HEK293 (cell line): ENCODE measurements at regions not wholly inside any gene's neighbourhood (a gene's known extent, or its start where the extent isn't known, plus 50 kb on each side); places are given as distances from the start of the nearest gene placed in this dataset.

Source experiments
- CTCF ChIA-PET: fragments of 350-600 bp; formaldehyde crosslinking; extraction: SDS; loops from one replicate; lab custom pipeline; 2021; ENCODE audit warnings: antibody characterized with exemption; lab: Yijun Ruan, JAX
- POLR2A ChIA-PET: fragments of 300-600 bp; formaldehyde crosslinking; extraction: SDS; loops from one replicate; lab custom pipeline; 2020; ENCODE audit warnings: antibody characterized with exemption, inconsistent platforms; lab: Yijun Ruan, JAX
- H3K27ac ChIP-seq: fragments of 200-500 bp; sonication (Bioruptor generic); 2 replicates; pipeline ENCODE4 v1.5.1; 2014; ENCODE audit warnings: low read depth, low read length, control low read depth, inconsistent platforms; ENCODE audit errors: extremely low read depth
- H3K36me3 ChIP-seq, 2 experiments: fragments of 200-500 bp in 1 of 2; sonication (Bioruptor generic) in 1 of 2; 1 replicate in 1 of 2; 2 replicates in 1 of 2; pipeline ENCODE4 v1.5.1; 2014 to 2017; ENCODE audit warnings: inconsistent platforms in 2 of 2, low read length in 2 of 2; ENCODE audit not compliant: control insufficient read depth in 2 of 2, insufficient read depth in 1 of 2
- H3K4me1 ChIP-seq: fragments of 200-500 bp; sonication (Bioruptor generic); 2 replicates; pipeline ENCODE4 v1.5.1; 2014; ENCODE audit warnings: mild to moderate bottlenecking, low read length, inconsistent platforms; ENCODE audit not compliant: control insufficient read depth, insufficient read depth
- H3K4me3 ChIP-seq: 2 replicates; pipeline ENCODE4 v1.5.1; 2011; ENCODE audit warnings: low read depth, mild to moderate bottlenecking, control low read depth, low read length, moderate library complexity
- H3K9me3 ChIP-seq: fragments of 200-500 bp; sonication (Bioruptor generic); 2 replicates; pipeline ENCODE4 v1.5.1; 2014; ENCODE audit warnings: low read depth, low read length, inconsistent platforms; ENCODE audit not compliant: control insufficient read depth, insufficient read depth
- BCL11B ChIP-seq: fragments of 450-650 bp; formaldehyde crosslinking; IDR thresholded peaks from 2 replicates; pipeline ENCODE4 v1.5.1; 2016; ENCODE audit warnings: low read depth, missing biosample characterization, missing genetic modification characterization
- GLI2 ChIP-seq: fragments of 450-650 bp; formaldehyde crosslinking; IDR thresholded peaks from 2 replicates; pipeline ENCODE4; 2017; ENCODE audit warnings: missing biosample characterization, missing genetic modification characterization, low read depth, borderline replicate concordance
- GLIS1 ChIP-seq: fragments of 450-650 bp; formaldehyde crosslinking; IDR thresholded peaks from 2 replicates; pipeline ENCODE4 v1.5.1; 2016; ENCODE audit warnings: missing biosample characterization, missing genetic modification characterization
- HOXD13 ChIP-seq: sonication (generic); formaldehyde crosslinking; IDR thresholded peaks from 2 replicates; pipeline ENCODE4 v1.8.0; 2022; ENCODE audit warnings: missing genetic modification reagents, borderline replicate concordance
- PRDM4 ChIP-seq: fragments of 450-650 bp; formaldehyde crosslinking; IDR thresholded peaks from 2 replicates; pipeline ENCODE4 v1.5.1; 2017; ENCODE audit warnings: missing biosample characterization, missing genetic modification characterization
- REPIN1 ChIP-seq: fragments of 450-650 bp; formaldehyde crosslinking; IDR thresholded peaks from 2 replicates; pipeline ENCODE4 v1.5.1; 2017; ENCODE audit warnings: missing biosample characterization, missing genetic modification characterization, low read depth
- SP3 ChIP-seq: fragments of 450-650 bp; formaldehyde crosslinking; IDR thresholded peaks from 2 replicates; pipeline ENCODE4 v1.5.1; 2016; ENCODE audit warnings: missing biosample characterization, missing genetic modification characterization
- SP7 ChIP-seq: fragments of 450-650 bp; formaldehyde crosslinking; IDR thresholded peaks from 2 replicates; pipeline ENCODE4 v1.5.1; 2016; ENCODE audit warnings: missing biosample characterization, missing genetic modification characterization
- YY1 ChIP-seq: fragments of 450-650 bp; formaldehyde crosslinking; IDR thresholded peaks from 2 replicates; pipeline ENCODE4 v1.5.1; 2018; ENCODE audit warnings: missing biosample characterization, missing genetic modification characterization
- ZBTB20 ChIP-seq: fragments of 450-650 bp; formaldehyde crosslinking; IDR thresholded peaks from 2 replicates; pipeline ENCODE4 v1.5.1; 2016; ENCODE audit warnings: missing biosample characterization, missing genetic modification characterization
- ZBTB6 ChIP-seq: fragments of 450-650 bp; formaldehyde crosslinking; IDR thresholded peaks from 2 replicates; pipeline ENCODE4 v1.5.1; 2017; ENCODE audit warnings: missing biosample characterization, missing genetic modification characterization
- ZEB2 ChIP-seq: fragments of 450-650 bp; formaldehyde crosslinking; IDR thresholded peaks from 2 replicates; pipeline ENCODE4 v1.5.1; 2016; ENCODE audit warnings: missing biosample characterization, missing genetic modification characterization
- ZNF10 ChIP-seq: fragments of 450-650 bp; formaldehyde crosslinking; IDR thresholded peaks from 2 replicates; pipeline ENCODE4 v1.5.1; 2017; ENCODE audit warnings: missing biosample characterization, missing genetic modification characterization
- ZNF112 ChIP-seq: fragments of 450-650 bp; formaldehyde crosslinking; IDR thresholded peaks from 2 replicates; pipeline ENCODE4 v1.5.0; 2017; ENCODE audit warnings: missing biosample characterization, missing genetic modification characterization
- ZNF16 ChIP-seq: fragments of 450-650 bp; formaldehyde crosslinking; IDR thresholded peaks from 2 replicates; pipeline ENCODE4 v1.5.1; 2016; ENCODE audit warnings: low read depth, missing biosample characterization, missing genetic modification characterization
- ZNF174 ChIP-seq: fragments of 450-650 bp; formaldehyde crosslinking; IDR thresholded peaks from 2 replicates; pipeline ENCODE4 v1.5.0; 2017; ENCODE audit warnings: missing biosample characterization, mild to moderate bottlenecking, missing genetic modification characterization
- ZNF19 ChIP-seq: fragments of 450-650 bp; formaldehyde crosslinking; IDR thresholded peaks from 2 replicates; pipeline ENCODE4; 2016; ENCODE audit warnings: missing biosample characterization, missing genetic modification characterization, low read depth
- ZNF2 ChIP-seq: fragments of 450-650 bp; formaldehyde crosslinking; IDR thresholded peaks from 2 replicates; pipeline ENCODE4 v1.5.1; 2016; ENCODE audit warnings: missing biosample characterization, missing genetic modification characterization
- ZNF214 ChIP-seq: fragments of 450-650 bp; formaldehyde crosslinking; IDR thresholded peaks from 2 replicates; pipeline ENCODE4 v1.5.1; 2017; ENCODE audit warnings: missing biosample characterization, mild to moderate bottlenecking, missing genetic modification characterization, borderline replicate concordance
- ZNF23 ChIP-seq: fragments of 450-650 bp; formaldehyde crosslinking; IDR thresholded peaks from 2 replicates; pipeline ENCODE4 v1.5.1; 2016; ENCODE audit warnings: missing biosample characterization, missing genetic modification characterization, borderline replicate concordance
- ZNF302 ChIP-seq: fragments of 450-650 bp; formaldehyde crosslinking; IDR thresholded peaks from 2 replicates; pipeline ENCODE4 v1.5.1; 2016; ENCODE audit warnings: missing biosample characterization, missing genetic modification characterization, low read depth
- ZNF354C ChIP-seq: fragments of 450-650 bp; formaldehyde crosslinking; IDR thresholded peaks from 2 replicates; pipeline ENCODE4 v1.5.1; 2016; ENCODE audit warnings: missing biosample characterization, missing genetic modification characterization, low read depth, borderline replicate concordance
- ZNF426 ChIP-seq: fragments of 450-650 bp; formaldehyde crosslinking; IDR thresholded peaks from 2 replicates; pipeline ENCODE4 v1.5.1; 2017; ENCODE audit warnings: missing biosample characterization, missing genetic modification characterization, mild to moderate bottlenecking, inconsistent platforms, moderate library complexity
- ZNF600 ChIP-seq: fragments of 450-650 bp; formaldehyde crosslinking; IDR thresholded peaks from 2 replicates; pipeline ENCODE4 v1.5.1; 2016; ENCODE audit warnings: missing biosample characterization, missing genetic modification characterization
- ZNF621 ChIP-seq: fragments of 450-650 bp; formaldehyde crosslinking; IDR thresholded peaks from 2 replicates; pipeline ENCODE4 v1.5.1; 2017; ENCODE audit warnings: missing biosample characterization, missing genetic modification characterization
- ZNF645 ChIP-seq: fragments of 450-650 bp; formaldehyde crosslinking; IDR thresholded peaks from 2 replicates; pipeline ENCODE4; 2016; ENCODE audit warnings: missing biosample characterization, missing genetic modification characterization
- ZNF658 ChIP-seq: fragments of 450-650 bp; formaldehyde crosslinking; IDR thresholded peaks from 2 replicates; pipeline ENCODE4; 2016; ENCODE audit warnings: missing biosample characterization, missing genetic modification characterization
- ZNF76 ChIP-seq: fragments of 450-650 bp; formaldehyde crosslinking; IDR thresholded peaks from 2 replicates; pipeline ENCODE4; 2016; ENCODE audit warnings: low read depth, missing biosample characterization, missing genetic modification characterization, borderline replicate concordance
- ZNF776 ChIP-seq: fragments of 450-650 bp; formaldehyde crosslinking; IDR thresholded peaks from 2 replicates; pipeline ENCODE4 v1.5.0; 2017; ENCODE audit warnings: missing biosample characterization, missing genetic modification characterization, borderline replicate concordance
- ZNF792 ChIP-seq: fragments of 450-650 bp; formaldehyde crosslinking; IDR thresholded peaks from 2 replicates; pipeline ENCODE4 v1.5.1; 2016; ENCODE audit warnings: missing biosample characterization, missing genetic modification characterization
- ZSCAN5A ChIP-seq: fragments of 450-650 bp; formaldehyde crosslinking; IDR thresholded peaks from 2 replicates; pipeline ENCODE4 v1.5.1; 2016; ENCODE audit warnings: missing biosample characterization, missing genetic modification characterization

- no peak for TF ChIP-seq ZNF2
- no peak for TF ChIP-seq ZBTB20 (tag by site-specific recombination)
- no peak for TF ChIP-seq ZSCAN5A (tag by site-specific recombination)
- TF ChIP-seq HOXD13: no peak
- no peak for TF ChIP-seq ZNF23 (tag by site-specific recombination)
- TF ChIP-seq ZNF426 (tag by site-specific recombination): no peak
- no peak for TF ChIP-seq ZNF76 (tag by site-specific recombination)
- TF ChIP-seq ZNF354C: no peak
- no peak for TF ChIP-seq ZNF174 (tag by site-specific recombination)
- TF ChIP-seq BCL11B (tag by site-specific recombination): no peak
- no peak for TF ChIP-seq ZNF16 (tag by site-specific recombination)
These were observed 398.3 kb downstream of the IRX2 start (continued) for GRCh38 chr5:2353211-2353610.

GRCh38 chr5:2352101-2352861 lies 399.2 kb downstream of the IRX2 start:
- ChIA-PET POLR2A (no interaction called here), CTCF (interaction anchor here (0.5 kb wide), 1 partner anchor 25 kb away, joined by 3 read pairs; no protein-coding TSS in a partner anchor)
- Histone ChIP-seq H3K27ac (no peak overlapping the region), H3K4me3 (no peak overlapping the region), H3K36me3 (no peaks in the 10 kb centered on the region), H3K4me1 (no peaks in the 10 kb centered on the region), H3K9me3 (no peaks in the 10 kb centered on the region)
- no peak for TF ChIP-seq ZNF302 (tag by site-specific recombination)
- no peak for TF ChIP-seq ZNF658 (tag by site-specific recombination)
- no peak for TF ChIP-seq ZNF600 (tag by site-specific recombination)
- no peak for TF ChIP-seq GLI2 (tag by site-specific recombination)
- TF ChIP-seq GLIS1 (tag by site-specific recombination): no peak
- no peak for TF ChIP-seq PRDM4 (tag by site-specific recombination)
- TF ChIP-seq ZNF112 (tag by site-specific recombination): no peak
- TF ChIP-seq ZNF10 (tag by site-specific recombination): no peak
- no peak for TF ChIP-seq ZNF645 (tag by site-specific recombination)
- TF ChIP-seq ZBTB6: no peak
- TF ChIP-seq REPIN1 (tag by site-specific recombination): no peak
- TF ChIP-seq ZNF776: no peak
- TF ChIP-seq SP7 (tag by site-specific recombination): no peak
- TF ChIP-seq ZNF214: no peak
- no peak for TF ChIP-seq SP3 (tag by site-specific recombination)
- no peak for TF ChIP-seq ZNF19 (tag by site-specific recombination)
- TF ChIP-seq ZNF792 (tag by site-specific recombination): no peak
- no peak for TF ChIP-seq ZNF621 (tag by site-specific recombination)
- TF ChIP-seq YY1 (tag by site-specific recombination): no peak
- TF ChIP-seq ZEB2: no peak
